ENCODE measurements at regions not wholly inside any gene's neighbourhood (a gene's known extent, or its start where the extent isn't known, plus 50 kb on each side); places are given as distances from the start of the nearest gene placed in this dataset.

DNA sequence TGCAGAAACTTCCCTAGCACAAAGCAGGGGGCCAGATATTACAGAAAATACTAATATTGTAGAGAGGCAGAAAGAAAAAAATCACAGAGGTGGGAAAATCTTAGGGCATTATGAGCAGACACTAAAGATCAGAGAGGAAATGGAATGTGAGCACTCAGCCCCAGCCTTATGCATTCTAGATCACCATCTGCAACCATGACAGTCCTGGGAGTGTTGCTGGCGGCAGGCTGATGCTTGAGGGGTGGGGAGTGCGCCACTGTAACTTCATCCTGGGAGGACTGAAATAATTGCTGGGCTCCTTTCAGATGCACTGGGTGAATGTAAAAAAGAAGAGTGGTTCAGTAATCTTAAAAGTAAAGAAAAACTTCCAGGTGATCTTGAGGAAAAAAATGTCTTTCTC is 427.6 kb upstream of the SEMA6D start:
- DNase-seq = peak; percentile 51

DNA sequence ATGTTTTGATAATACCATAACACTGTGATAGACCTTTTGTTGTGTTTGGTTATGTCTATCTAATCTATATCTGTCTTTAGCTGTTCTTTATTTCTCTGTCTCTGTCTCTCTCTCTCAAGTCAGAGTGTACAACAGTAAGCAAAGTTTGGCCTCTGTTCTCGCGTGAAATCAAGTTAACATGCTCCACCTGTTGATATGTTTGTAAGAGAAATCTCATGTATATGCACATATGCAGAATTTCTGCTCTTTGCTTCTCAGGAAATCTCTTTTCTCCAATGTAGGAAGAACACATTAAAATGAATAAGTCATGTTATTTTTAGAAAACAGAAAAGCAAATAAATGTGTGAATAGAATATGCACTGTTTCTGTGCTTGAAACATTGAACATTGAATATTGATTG is 425.5 kb upstream of the SEMA6D start:
- DNase-seq = no peak

- peak; percentile 59 for DNase-seq
Observed at GRCh38 chr15:47292638-47293190, 424.6 kb upstream of the SEMA6D start.

DNA sequence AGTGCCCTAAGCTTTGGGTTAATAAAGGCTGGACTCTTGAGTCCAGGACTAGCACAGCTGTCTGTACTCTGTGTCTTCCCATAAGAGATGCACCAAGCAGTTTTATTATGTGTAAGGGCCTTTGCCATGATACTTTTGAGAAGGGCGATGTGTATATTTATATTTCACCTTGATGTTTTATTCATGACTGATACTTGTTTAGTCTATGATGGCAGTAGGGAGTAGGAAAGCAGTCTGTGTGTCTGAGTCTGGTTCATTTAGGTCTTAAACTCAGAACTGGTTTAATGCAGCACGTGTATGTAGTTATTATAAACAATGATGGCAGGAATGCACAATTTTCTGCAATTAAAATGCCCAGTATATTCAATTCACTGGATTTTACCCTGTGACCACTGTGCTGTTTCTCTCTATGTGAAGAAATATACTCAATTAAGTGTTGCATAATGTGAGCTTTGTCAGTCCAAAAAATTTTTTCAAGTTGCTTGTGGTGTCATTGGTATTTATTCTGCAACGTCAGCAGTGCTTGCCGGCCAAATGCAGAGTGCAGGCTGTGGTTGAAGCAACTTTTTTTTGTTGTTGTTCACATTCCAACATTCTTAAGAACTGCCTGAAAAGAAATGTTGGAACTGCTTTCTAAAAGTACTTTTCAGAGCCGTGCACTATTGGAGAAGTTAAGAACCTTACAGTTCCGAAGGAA is 423.7 kb upstream of the SEMA6D start:
- DNase-seq = no peak

DNA sequence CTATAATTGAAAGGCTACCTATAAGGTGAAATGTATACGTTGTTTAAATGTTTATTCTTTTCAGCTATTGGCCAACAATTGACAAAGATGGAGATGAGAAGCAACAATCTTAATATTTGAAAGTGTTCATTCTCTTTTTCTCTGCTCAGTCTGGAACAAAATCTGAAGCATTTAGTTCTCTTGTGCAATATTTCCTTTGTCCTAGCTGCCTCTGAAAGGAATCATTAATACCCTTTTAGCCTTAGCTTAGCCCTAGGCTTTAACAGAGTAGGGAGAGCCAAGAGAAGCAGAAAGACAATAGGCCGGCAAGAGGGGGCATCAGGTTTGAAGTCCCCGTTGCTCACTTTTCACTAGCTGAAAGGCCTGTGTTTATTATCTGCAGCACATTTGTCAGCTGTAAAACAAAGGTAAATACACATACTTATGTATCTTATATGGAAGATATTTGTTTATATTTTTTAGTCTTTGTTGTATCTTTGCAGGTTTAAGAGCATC is 422.5 kb upstream of the SEMA6D start:
- DNase-seq = peak; percentile 55

DNA sequence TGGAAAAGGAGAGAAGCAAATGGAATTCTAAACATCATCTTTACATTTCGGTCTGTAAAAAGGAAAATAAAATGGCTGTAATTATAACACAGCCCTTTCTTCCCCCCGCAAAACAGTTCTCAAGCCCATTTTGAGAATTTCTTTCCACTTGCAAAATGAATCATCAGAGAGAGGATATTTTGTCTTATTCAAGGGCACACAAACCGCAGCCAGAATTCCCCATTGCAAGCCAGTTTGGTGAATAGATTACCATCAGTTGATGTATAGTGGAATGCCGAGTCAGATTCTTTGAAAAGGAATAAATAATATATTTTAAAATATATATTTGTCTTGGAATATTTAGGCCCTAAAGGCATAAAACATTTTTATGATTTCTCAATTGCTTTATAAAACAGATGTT is 420.4 kb upstream of the SEMA6D start:
- no peak for DNase-seq

GRCh38 chr15:47299846-47300434 is 417.4 kb upstream of the SEMA6D start:
- peak; percentile 78 for DNase-seq

GRCh38 chr15:47300596-47300995 is 416.7 kb upstream of the SEMA6D start:
- DNase-seq = peak; percentile 61

DNA sequence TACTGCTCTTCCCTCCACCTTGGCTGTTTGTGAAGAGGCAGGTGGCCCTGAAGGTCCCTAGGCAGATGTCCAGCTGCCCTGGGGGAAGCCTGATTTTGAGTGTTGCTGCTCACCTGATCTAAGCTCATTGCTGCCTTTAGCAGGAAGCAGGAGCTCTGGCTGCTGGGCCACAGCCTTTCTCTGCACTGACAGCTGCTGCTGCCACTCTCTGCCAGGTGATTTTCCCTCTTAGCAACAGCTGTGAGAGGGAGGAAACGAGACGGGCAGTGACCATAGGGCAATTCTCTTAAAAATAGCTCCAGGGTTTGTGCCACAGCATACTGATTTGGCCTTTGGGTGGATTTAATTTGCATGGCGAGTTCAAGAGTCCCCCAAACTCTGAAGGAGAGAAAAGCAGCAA is 415.8 kb upstream of the SEMA6D start:
- peak; percentile 97 for DNase-seq

DNA sequence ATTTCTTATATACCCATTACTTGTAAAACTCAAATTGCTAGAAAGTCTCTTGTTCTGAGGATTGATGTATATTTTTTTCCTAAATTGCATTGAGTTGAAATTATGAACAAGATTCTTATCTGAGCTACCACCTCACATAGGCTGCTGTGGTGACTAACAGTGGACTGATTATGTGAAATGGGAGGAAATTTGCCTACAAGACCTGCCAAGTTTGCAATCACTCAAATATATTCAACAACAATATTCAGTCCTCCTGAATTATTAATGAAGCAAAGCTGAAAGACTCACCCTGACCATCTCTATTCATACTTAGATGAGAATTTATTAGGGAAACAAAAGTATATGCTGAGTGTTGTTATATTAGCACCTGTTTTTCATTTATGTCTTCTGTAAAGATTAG is 412.6 kb upstream of the SEMA6D start:
- DNase-seq = peak; percentile 16

GRCh38 chr15:47312161-47312560 is 405.1 kb upstream of the SEMA6D start:
- DNase-seq = peak; percentile 54

DNA sequence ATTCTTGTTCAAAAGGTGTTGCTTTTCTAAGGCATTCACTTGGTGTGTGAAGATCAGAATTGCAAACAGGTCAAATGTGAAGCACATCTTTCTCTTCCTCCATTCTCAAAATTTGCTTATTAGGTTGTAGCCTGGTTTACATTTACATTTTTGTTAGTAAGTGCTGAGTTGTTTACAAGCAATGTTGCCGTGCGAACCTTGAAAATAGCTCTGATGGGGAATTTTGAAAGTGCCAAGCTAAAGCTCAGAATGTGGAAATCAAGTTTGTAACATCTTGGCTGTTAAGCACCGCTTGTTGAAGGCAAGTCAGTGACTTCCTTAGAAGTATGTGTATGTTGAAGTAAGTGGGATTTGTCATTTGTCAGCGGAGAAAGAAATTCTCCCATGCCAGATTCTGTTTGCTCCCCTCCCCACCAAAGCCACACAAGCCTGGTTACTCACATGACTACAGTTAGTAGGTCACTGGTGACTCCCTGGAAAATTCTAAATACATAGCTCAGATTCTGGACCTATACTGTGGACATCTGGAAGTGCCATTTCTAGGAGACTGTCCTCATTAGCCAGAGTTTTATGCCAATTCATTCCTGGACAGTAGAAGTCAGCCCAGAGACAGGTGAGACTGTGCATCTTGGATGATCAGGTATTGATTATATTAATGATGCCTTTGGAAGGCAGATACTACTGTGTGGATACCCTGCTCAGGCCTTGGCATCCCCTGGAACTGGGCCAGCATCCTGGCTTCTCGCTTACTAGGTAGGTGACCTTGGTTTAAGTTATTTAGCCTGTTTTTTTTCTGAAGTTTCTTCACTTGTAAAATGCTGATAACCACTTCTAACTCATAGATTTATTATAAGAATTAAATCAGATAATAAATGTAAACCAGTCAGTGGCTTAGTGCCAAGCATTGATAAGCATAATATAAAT is 390.6 kb upstream of the SEMA6D start:
- DNase-seq = no peak

DNA sequence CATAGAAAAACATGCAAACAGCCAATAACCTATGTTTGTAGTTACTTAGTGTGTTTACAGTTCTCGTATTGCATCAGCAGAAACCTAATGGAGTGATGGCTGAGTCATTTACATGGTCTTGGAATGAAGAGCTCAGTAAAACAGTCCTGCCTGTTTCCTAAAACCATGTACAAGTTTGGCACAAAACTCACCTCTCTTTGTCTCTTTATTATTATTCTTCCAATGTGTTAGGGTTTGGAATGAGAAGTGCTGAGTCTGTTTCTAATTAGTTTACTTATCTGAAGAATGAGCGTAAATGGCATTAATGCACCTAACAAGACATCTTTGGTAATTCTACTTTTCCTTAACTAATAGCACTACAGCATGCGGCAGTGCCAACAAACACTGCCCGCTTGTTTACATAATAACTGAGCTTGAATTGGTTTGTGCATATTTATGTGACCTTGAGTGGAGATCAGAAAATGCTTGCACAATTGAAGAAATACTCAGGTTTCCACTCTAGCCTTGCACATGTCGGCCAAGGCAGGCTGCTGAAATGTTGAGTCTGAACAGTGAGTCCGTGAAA is 385.4 kb upstream of the SEMA6D start:
- DNase-seq = peak; percentile 44

- DNase-seq = no peak
Observed at GRCh38 chr15:47332481-47332880, 384.8 kb upstream of the SEMA6D start.

DNA sequence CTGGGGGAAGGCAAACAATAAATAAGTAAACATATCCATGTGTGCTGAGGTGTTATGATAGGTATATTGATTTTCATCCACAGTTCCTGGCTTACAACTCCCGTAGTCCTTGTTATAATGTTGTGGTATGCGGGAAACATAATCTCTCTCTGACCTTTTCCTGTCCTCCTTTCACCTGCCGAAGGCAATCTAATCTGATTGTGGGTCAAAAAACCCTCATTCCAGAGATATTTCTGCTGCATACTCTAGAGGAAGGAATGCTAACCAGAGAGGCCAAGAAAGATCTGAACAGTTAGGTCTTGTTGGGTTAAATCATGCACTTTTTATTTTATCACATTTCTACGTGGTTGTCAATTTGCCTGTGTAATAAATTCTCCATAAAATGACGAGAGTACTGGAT is 383.6 kb upstream of the SEMA6D start:
- no peak for DNase-seq

- no peak for DNase-seq
Observed at GRCh38 chr15:47334805-47335535, 382.3 kb upstream of the SEMA6D start.

DNA sequence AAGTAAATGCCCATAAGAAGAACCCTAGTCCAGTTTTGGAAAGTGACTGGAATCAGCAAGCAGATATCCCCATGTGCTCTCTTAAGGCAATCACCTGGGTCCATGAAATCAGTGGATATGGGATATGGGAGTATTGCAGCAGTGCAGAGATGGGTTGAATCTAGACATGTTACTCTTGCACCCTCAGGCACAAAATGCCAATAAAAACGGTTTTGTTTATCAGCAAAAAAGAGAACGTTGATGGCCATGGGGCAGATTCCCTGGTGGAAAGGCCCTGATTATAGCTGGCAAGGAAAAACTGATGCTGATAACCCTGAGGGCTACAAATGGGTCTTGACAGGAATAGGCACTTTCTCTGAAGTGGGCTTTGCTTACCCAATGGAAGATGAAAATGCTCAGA is 380.2 kb upstream of the SEMA6D start:
- DNase-seq = no peak

- no peak for DNase-seq
Observed at GRCh38 chr15:47337836-47338235, 379.5 kb upstream of the SEMA6D start.

GRCh38 chr15:47338771-47339170 is 378.5 kb upstream of the SEMA6D start:
- DNase-seq = no peak

GRCh38 chr15:47339800-47340570 is 377.3 kb upstream of the SEMA6D start:
- DNase-seq = no peak

DNA sequence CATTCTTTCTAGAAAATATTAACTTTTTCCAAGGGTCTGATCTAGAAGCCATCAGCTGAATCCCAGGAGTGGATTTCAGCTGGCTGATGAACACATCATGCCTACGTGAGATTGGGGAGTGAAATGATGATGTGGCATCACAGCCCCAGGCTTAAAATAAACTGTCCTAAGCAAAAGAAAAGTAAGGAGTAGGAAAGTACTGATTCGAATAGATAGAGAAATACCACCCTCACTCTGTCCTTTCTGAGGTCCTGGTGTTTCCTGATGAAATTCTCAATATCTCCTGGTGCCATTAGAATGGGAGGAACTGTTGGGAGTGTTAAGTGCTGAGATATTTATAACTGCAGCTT is 376.8 kb upstream of the SEMA6D start:
- no peak for DNase-seq

DNA sequence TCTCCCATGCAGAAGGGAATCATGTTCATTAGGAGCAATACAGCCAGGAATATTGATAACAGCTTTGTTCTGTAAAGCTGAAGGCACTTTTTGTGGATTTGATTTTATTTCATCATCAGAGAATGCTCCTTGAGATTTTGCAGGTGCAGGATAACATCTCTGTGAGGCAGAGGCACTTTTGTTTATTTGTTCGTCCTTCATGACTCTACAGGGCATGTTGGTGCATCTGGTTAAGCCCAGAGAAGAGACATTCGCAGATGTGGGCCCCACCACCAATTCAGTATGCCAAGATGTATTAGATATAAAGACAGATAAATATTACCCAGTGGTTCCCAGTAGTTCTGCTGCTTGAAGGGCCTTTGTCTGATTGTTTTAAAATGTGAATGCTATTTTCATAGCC is 368.1 kb upstream of the SEMA6D start:
- DNase-seq = no peak
